Nephron (organoid): ENCODE measurements at regions not wholly inside any gene's neighbourhood (a gene's known extent, or its start where the extent isn't known, plus 50 kb on each side); places are given as distances from the start of the nearest gene placed in this dataset.

Experiments
- H3K27ac Mint-ChIP-seq, 3 experiments: 2 replicates each; pipeline ENCODE4 v1.8.0; 2020; ENCODE audit warnings: mixed read lengths in 3 of 3, mild to moderate bottlenecking in 2 of 3, moderate library complexity in 1 of 3
- H3K27me3 Mint-ChIP-seq: 2 replicates; pipeline ENCODE4 v1.8.0; 2021; ENCODE audit warnings: low read depth, mild to moderate bottlenecking, moderate library complexity, mixed read lengths
- H3K36me3 Mint-ChIP-seq: 2 replicates; pipeline ENCODE4 v1.8.0; 2020; ENCODE audit warnings: low read depth, mixed read lengths
- H3K4me1 Mint-ChIP-seq: 2 replicates; pipeline ENCODE4 v1.8.0; 2020; ENCODE audit warnings: mixed read lengths
- H3K4me3 Mint-ChIP-seq, 3 experiments: 2 replicates each; pipeline ENCODE4 v1.8.0; 2020; ENCODE audit warnings: mild to moderate bottlenecking in 3 of 3, mixed read lengths in 3 of 3, moderate library complexity in 2 of 3
- H3K9me3 Mint-ChIP-seq: 2 replicates; pipeline ENCODE4 v1.8.0; 2020; ENCODE audit warnings: mixed read lengths
- TF ChIP-seq, protein P1 (sequence below), 3 experiments: fragments of 200-600 bp; sonication (generic); IDR thresholded peaks; one replicate each; pipeline ENCODE4 v1.5.0; 2021; ENCODE audit warnings: antibody characterized with exemption in 3 of 3; ENCODE audit not compliant: unreplicated experiment in 3 of 3

DNA sequence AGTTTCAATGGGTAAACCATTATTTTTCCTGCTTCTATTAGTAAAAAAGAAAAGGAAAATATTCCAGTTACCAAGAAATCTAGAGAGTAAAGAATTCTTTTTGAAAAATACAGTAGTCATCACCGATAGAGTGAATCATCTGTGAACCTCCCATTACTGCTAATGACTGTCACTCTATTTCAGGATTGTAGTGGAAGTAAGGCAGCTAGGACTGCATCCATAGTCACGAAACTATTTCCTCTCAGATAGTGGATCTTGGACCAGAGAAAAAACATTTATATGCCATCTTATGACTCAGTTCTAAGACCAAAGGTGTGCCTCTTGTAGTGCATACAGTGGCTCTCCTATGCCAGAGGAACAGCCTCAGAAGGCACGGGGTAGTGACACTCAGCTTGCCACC lies 173.9 kb upstream of the PLEKHA5 start:
- TF ChIP-seq, protein P1, sequence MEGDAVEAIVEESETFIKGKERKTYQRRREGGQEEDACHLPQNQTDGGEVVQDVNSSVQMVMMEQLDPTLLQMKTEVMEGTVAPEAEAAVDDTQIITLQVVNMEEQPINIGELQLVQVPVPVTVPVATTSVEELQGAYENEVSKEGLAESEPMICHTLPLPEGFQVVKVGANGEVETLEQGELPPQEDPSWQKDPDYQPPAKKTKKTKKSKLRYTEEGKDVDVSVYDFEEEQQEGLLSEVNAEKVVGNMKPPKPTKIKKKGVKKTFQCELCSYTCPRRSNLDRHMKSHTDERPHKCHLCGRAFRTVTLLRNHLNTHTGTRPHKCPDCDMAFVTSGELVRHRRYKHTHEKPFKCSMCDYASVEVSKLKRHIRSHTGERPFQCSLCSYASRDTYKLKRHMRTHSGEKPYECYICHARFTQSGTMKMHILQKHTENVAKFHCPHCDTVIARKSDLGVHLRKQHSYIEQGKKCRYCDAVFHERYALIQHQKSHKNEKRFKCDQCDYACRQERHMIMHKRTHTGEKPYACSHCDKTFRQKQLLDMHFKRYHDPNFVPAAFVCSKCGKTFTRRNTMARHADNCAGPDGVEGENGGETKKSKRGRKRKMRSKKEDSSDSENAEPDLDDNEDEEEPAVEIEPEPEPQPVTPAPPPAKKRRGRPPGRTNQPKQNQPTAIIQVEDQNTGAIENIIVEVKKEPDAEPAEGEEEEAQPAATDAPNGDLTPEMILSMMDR (IDR thresholded peaks at IDR 0.05; ENCODE audit: unreplicated experiment in 3 of 3), result no peak
- H3K27me3 Mint-ChIP-seq, result peaks cover 3% of the 10 kb centered on the region

DNA sequence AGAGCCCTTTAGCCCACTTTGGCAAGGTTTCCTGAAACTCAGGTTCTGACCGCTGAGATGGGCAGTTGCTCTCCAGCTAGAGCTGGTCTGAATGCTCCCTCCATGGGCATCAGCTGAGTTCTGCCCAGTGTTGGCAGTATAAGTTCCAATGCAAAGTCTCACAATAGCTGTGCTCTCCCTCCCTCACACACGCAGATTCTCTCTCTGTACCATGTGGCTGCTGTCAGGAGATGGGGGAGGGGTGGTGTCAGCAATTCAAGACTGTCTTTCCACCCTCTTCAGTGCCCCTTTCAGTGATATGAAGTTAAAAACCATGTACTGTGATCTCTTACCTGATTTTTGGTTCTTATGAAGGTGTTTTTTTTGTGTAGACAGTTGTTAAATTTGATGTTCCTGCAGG lies 164.3 kb upstream of the PLEKHA5 start:
- H3K27ac Mint-ChIP-seq, result peak overlapping the region in 1 of 3 experiments; percentile 1
- TF ChIP-seq, protein P1 (IDR thresholded peaks at IDR 0.05; ENCODE audit: unreplicated experiment in 3 of 3), result no peak
- no peaks in the 10 kb centered on the region for H3K27me3 Mint-ChIP-seq
- H3K9me3 Mint-ChIP-seq, result no peaks in the 10 kb centered on the region
- H3K4me3 Mint-ChIP-seq, result no peak overlapping the region
- H3K36me3 Mint-ChIP-seq, result no peaks in the 10 kb centered on the region
- peaks cover 14% of the 10 kb centered on the region for H3K4me1 Mint-ChIP-seq

More for the DNA sequence above, 173.9 kb upstream of the PLEKHA5 start:
- no peaks in the 10 kb centered on the region for H3K4me1 Mint-ChIP-seq
- no peak overlapping the region for H3K4me3 Mint-ChIP-seq
- H3K27ac Mint-ChIP-seq, result no peak overlapping the region
- no peaks in the 10 kb centered on the region for H3K36me3 Mint-ChIP-seq
- peaks cover 3% of the 10 kb centered on the region for H3K9me3 Mint-ChIP-seq

DNA sequence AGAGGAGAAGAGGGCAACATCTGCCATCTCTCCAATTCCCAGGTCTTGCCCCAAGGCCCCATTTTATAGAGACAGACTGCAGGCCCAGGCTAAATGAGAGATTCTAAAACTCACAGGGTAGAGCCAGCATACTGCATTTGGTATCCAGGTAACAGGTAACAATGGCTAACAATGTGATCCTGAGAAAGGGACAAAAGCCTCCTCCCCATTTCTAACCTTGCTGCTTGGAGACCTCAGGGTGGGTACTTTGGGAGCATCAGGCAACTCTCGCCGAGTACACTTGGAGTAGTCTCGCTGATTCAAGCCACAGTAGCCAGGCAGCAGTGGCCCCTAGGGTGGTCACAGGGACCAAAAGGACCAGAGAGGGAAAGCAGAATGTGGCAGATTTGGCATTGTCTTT lies 162.6 kb upstream of the PLEKHA5 start:
- Mint-ChIP-seq H3K9me3 (no peaks in the 10 kb centered on the region), H3K27ac (no peak overlapping the region), H3K27me3 (no peaks in the 10 kb centered on the region), H3K36me3 (no peaks in the 10 kb centered on the region), H3K4me1 (peaks cover 14% of the 10 kb centered on the region), H3K4me3 (no peak overlapping the region)
- TF ChIP-seq, protein P1 (IDR thresholded peaks at IDR 0.05; ENCODE audit: unreplicated experiment in 3 of 3), result no peak

DNA sequence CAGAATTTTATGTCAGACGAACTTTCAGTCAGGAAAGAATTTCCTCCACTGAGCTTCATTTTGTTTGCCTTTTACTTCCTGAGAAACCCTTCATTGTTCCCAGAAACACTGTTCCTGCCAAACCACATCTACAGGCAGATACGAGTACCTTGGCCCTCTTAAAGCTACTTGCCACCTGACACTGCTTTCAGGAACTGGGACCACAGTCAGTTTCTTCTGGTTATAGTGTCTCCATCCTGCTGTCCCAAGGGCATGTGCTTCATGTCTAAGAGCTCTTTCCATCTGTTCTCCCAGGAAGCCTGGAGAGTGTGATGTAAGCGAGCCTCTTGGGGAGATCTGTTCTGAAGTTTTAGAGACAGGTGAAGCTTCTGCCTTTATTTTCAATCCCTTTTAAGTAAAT lies 161.7 kb upstream of the PLEKHA5 start:
- no peaks in the 10 kb centered on the region for H3K27me3 Mint-ChIP-seq
- no peak overlapping the region for H3K4me3 Mint-ChIP-seq
- H3K27ac Mint-ChIP-seq, result no peak overlapping the region
- H3K4me1 Mint-ChIP-seq, result peaks cover 14% of the 10 kb centered on the region
- TF ChIP-seq, protein P1 (IDR thresholded peaks at IDR 0.05; ENCODE audit: unreplicated experiment in 3 of 3), result no peak
- no peaks in the 10 kb centered on the region for H3K36me3 Mint-ChIP-seq
- no peaks in the 10 kb centered on the region for H3K9me3 Mint-ChIP-seq

DNA sequence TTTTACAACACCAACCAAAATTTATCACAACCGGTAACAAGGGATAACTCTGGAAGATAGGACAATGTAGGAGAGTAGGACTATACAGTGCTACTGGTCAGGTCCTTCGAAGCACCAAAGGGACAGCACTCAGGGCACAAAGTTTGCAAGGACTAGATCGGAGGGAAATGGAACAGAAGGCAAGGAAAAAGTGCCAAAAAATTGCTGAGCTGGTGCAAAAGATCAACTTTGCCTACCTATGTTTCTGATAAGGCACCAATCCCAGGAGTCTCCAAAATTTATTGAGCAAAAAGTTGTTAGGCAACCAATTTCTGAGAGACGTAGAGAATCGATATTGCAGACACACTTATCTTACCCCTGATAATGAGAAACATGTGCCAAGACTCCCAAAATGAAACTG lies 160.0 kb upstream of the PLEKHA5 start:
- Mint-ChIP-seq H3K27me3 (no peaks in the 10 kb centered on the region), H3K4me1 (peaks cover 14% of the 10 kb centered on the region), H3K36me3 (no peaks in the 10 kb centered on the region), H3K4me3 (no peak overlapping the region), H3K9me3 (no peaks in the 10 kb centered on the region), H3K27ac (no peak overlapping the region)
- TF ChIP-seq, protein P1 (IDR thresholded peaks at IDR 0.05; ENCODE audit: unreplicated experiment in 3 of 3), result no peak

DNA sequence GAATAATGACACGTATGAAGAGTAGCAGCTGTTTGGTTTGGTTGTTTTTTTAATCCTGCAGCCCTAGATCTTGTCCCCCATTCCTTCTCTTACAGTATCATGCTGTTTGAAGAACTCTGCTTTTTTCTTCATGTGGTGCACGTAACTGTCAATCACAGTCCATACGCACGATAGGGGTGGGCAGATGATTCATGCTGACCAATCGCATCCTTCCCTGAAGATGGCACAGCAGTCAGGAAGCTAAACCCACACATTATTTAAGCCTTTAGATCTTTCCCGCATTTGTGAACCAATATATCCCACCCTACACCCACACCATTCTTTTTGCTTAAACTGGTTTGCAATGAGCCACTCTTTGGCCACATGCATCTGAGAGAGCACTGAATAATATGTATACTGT lies 158.9 kb upstream of the PLEKHA5 start:
- no peaks in the 10 kb centered on the region for H3K9me3 Mint-ChIP-seq
- H3K4me3 Mint-ChIP-seq, result no peak overlapping the region
- TF ChIP-seq, protein P1 (IDR thresholded peaks at IDR 0.05; ENCODE audit: unreplicated experiment in 3 of 3), result no peak
- no peak overlapping the region for H3K27ac Mint-ChIP-seq
- no peaks in the 10 kb centered on the region for H3K36me3 Mint-ChIP-seq
- H3K27me3 Mint-ChIP-seq, result no peaks in the 10 kb centered on the region
- peaks cover 8% of the 10 kb centered on the region for H3K4me1 Mint-ChIP-seq
